ENCODE measurements at regions not wholly inside any gene's neighbourhood (a gene's known extent, or its start where the extent isn't known, plus 50 kb on each side); places are given as distances from the start of the nearest gene placed in this dataset.

GRCh38 chr3:177591379-177591778 lies 394.1 kb upstream of the TBL1XR1 start:
- TF ChIP-seq POLR2A (IDR thresholded peaks at IDR 0.05) (no peak), CTCF (IDR thresholded peaks at IDR 0.05) (no peak)

All from breast epithelium (tissue), 3 donors.